ENCODE measurements at regions not wholly inside any gene's neighbourhood (a gene's known extent, or its start where the extent isn't known, plus 50 kb on each side); places are given as distances from the start of the nearest gene placed in this dataset.

- no peak for ATAC-seq (replicated peaks in 1 of 4)
- Mint-ChIP-seq H3K4me1 (no peaks in the 10 kb centered on the region), H3K36me3 (no peaks in the 10 kb centered on the region), H3K4me3 (no peak overlapping the region), H3K27me3 (no peaks in the 10 kb centered on the region), H3K9me3 (peaks cover 0 to 13% (median 8%) of the 10 kb centered on the region in 3 donors), H3K27ac (no peak overlapping the region)
- Histone ChIP-seq H3K4me1 (ENCODE audit: control insufficient read depth in 1 of 2, extremely low read depth in 1 of 2, insufficient read depth in 2 of 2, low read length in 2 of 2) (no peaks in the 10 kb centered on the region), H3K27me3 (replicated peaks in 1 of 2; ENCODE audit: control insufficient read depth in 2 of 2, extremely low read depth in 1 of 2, insufficient read depth in 2 of 2, low read length in 1 of 2) (no peaks in the 10 kb centered on the region), H3K36me3 (ENCODE audit: control insufficient read depth in 2 of 2, extremely low read depth in 1 of 2, insufficient read depth in 1 of 2, low read length in 1 of 2) (no peaks in the 10 kb centered on the region), H3K27ac (ENCODE audit: low read length) (no peak overlapping the region), H3K4me3 (ENCODE audit: control insufficient read depth in 1 of 2, extremely low read depth in 1 of 2, low read length in 1 of 2) (no peak overlapping the region), H3K9me3 (no peaks in the 10 kb centered on the region)
- ChIA-PET CTCF (no interaction called here), POLR2A (no interaction called here)
- no peak for DNase-seq
These were observed 852.0 kb upstream of the EPHA5 start for GRCh38 chr4:66522244-66522643.

- Histone ChIP-seq H3K27me3 (replicated peaks in 1 of 2; ENCODE audit: control insufficient read depth in 2 of 2, extremely low read depth in 1 of 2, insufficient read depth in 2 of 2, low read length in 1 of 2) (no peaks in the 10 kb centered on the region), H3K27ac (ENCODE audit: low read length) (no peak overlapping the region), H3K4me1 (ENCODE audit: control insufficient read depth in 1 of 2, extremely low read depth in 1 of 2, insufficient read depth in 2 of 2, low read length in 2 of 2) (no peaks in the 10 kb centered on the region), H3K4me3 (ENCODE audit: control insufficient read depth in 1 of 2, extremely low read depth in 1 of 2, low read length in 1 of 2) (no peak overlapping the region), H3K9me3 (no peaks in the 10 kb centered on the region), H3K36me3 (ENCODE audit: control insufficient read depth in 2 of 2, extremely low read depth in 1 of 2, insufficient read depth in 1 of 2, low read length in 1 of 2) (no peaks in the 10 kb centered on the region)
- H3K4me3 Mint-ChIP-seq: no peak overlapping the region
- no peaks in the 10 kb centered on the region for H3K27me3 Mint-ChIP-seq
- DNase-seq (no peak), ATAC-seq (replicated peaks in 1 of 4) (no peak)
- no peaks in the 10 kb centered on the region for H3K36me3 Mint-ChIP-seq
- WGBS (ENCODE audit: insufficient coverage): no CpG with 5 or more reads among the region's 2 CpGs
- no peak overlapping the region for H3K27ac Mint-ChIP-seq
- H3K4me1 Mint-ChIP-seq: no peaks in the 10 kb centered on the region
- CTCF ChIA-PET: no interaction called here
- POLR2A ChIA-PET: interaction anchor here in 1 of 2 donors (0.6 kb wide), 1 partner anchor 9 kb away, joined by 4 read pairs; no protein-coding TSS in a partner anchor
- H3K9me3 Mint-ChIP-seq: peaks cover 0 to 14% (median 5%) of the 10 kb centered on the region in 3 donors
These were observed 846.7 kb upstream of the EPHA5 start for GRCh38 chr4:66516940-66517339.

GRCh38 chr4:66506985-66507384, 836.7 kb upstream of the EPHA5 start:
- Histone ChIP-seq H3K36me3 (ENCODE audit: control insufficient read depth in 2 of 2, extremely low read depth in 1 of 2, insufficient read depth in 1 of 2, low read length in 1 of 2) (no peaks in the 10 kb centered on the region), H3K4me1 (ENCODE audit: control insufficient read depth in 1 of 2, extremely low read depth in 1 of 2, insufficient read depth in 2 of 2, low read length in 2 of 2) (no peaks in the 10 kb centered on the region), H3K9me3 (no peaks in the 10 kb centered on the region), H3K27ac (ENCODE audit: low read length) (no peak overlapping the region), H3K27me3 (replicated peaks in 1 of 2; ENCODE audit: control insufficient read depth in 2 of 2, extremely low read depth in 1 of 2, insufficient read depth in 2 of 2, low read length in 1 of 2) (no peaks in the 10 kb centered on the region), H3K4me3 (ENCODE audit: control insufficient read depth in 1 of 2, extremely low read depth in 1 of 2, low read length in 1 of 2) (no peak overlapping the region)
- ChIA-PET CTCF (no interaction called here), POLR2A (no interaction called here)
- ATAC-seq (replicated peaks in 1 of 4) (no peak), DNase-seq (no peak)
- no CpG with 5 or more reads among the region's 2 CpGs for WGBS (ENCODE audit: insufficient coverage)
- Mint-ChIP-seq H3K9me3 (peaks cover 6 to 11% (median 8%) of the 10 kb centered on the region in 3 donors), H3K27me3 (no peaks in the 10 kb centered on the region), H3K4me3 (no peak overlapping the region), H3K4me1 (no peaks in the 10 kb centered on the region), H3K36me3 (no peaks in the 10 kb centered on the region), H3K27ac (no peak overlapping the region)

GRCh38 chr4:66501997-66502396, 831.7 kb upstream of the EPHA5 start:
- Mint-ChIP-seq H3K4me3 (no peak overlapping the region), H3K9me3 (peaks cover 7 to 9% (median 7%) of the 10 kb centered on the region in 3 donors), H3K27ac (no peak overlapping the region), H3K36me3 (no peaks in the 10 kb centered on the region), H3K27me3 (no peaks in the 10 kb centered on the region), H3K4me1 (no peaks in the 10 kb centered on the region)
- Histone ChIP-seq H3K27ac (ENCODE audit: low read length) (no peak overlapping the region), H3K36me3 (ENCODE audit: control insufficient read depth in 2 of 2, extremely low read depth in 1 of 2, insufficient read depth in 1 of 2, low read length in 1 of 2) (no peaks in the 10 kb centered on the region), H3K4me1 (ENCODE audit: control insufficient read depth in 1 of 2, extremely low read depth in 1 of 2, insufficient read depth in 2 of 2, low read length in 2 of 2) (no peaks in the 10 kb centered on the region), H3K27me3 (replicated peaks in 1 of 2; ENCODE audit: control insufficient read depth in 2 of 2, extremely low read depth in 1 of 2, insufficient read depth in 2 of 2, low read length in 1 of 2) (no peaks in the 10 kb centered on the region), H3K4me3 (ENCODE audit: control insufficient read depth in 1 of 2, extremely low read depth in 1 of 2, low read length in 1 of 2) (no peak overlapping the region), H3K9me3 (no peaks in the 10 kb centered on the region)
- DNase-seq (no peak), ATAC-seq (replicated peaks in 1 of 4) (no peak)
- ChIA-PET POLR2A (no interaction called here), CTCF (no interaction called here)
- 88% methylated on average over 1 of the region's 3 CpGs for WGBS (ENCODE audit: insufficient coverage)

GRCh38 chr4:66490729-66491128, 820.4 kb upstream of the EPHA5 start:
- H3K27me3 Mint-ChIP-seq: no peaks in the 10 kb centered on the region
- H3K9me3 Mint-ChIP-seq: peaks cover 7 to 19% (median 10%) of the 10 kb centered on the region in 3 donors
- ATAC-seq (replicated peaks in 1 of 4) (no peak), DNase-seq (no peak)
- Histone ChIP-seq H3K27me3 (replicated peaks in 1 of 2; ENCODE audit: control insufficient read depth in 2 of 2, extremely low read depth in 1 of 2, insufficient read depth in 2 of 2, low read length in 1 of 2) (no peaks in the 10 kb centered on the region), H3K36me3 (ENCODE audit: control insufficient read depth in 2 of 2, extremely low read depth in 1 of 2, insufficient read depth in 1 of 2, low read length in 1 of 2) (no peaks in the 10 kb centered on the region), H3K27ac (ENCODE audit: low read length) (no peak overlapping the region), H3K4me3 (ENCODE audit: control insufficient read depth in 1 of 2, extremely low read depth in 1 of 2, low read length in 1 of 2) (no peak overlapping the region), H3K4me1 (ENCODE audit: control insufficient read depth in 1 of 2, extremely low read depth in 1 of 2, insufficient read depth in 2 of 2, low read length in 2 of 2) (no peaks in the 10 kb centered on the region), H3K9me3 (no peaks in the 10 kb centered on the region)
- ChIA-PET CTCF (interaction anchor here in 1 of 2 donors (0.6 kb wide), 1 partner anchor 74 kb away, joined by 3 read pairs; no protein-coding TSS in a partner anchor), POLR2A (no interaction called here)
- H3K4me3 Mint-ChIP-seq: no peak overlapping the region
- 93% methylated on average over 2 of the region's 2 CpGs for WGBS (ENCODE audit: insufficient coverage)
- H3K36me3 Mint-ChIP-seq: no peaks in the 10 kb centered on the region
- H3K4me1 Mint-ChIP-seq: no peaks in the 10 kb centered on the region
- H3K27ac Mint-ChIP-seq: no peak overlapping the region

- H3K36me3 Mint-ChIP-seq: no peaks in the 10 kb centered on the region
- no peaks in the 10 kb centered on the region for H3K27me3 ChIP-seq (replicated peaks in 1 of 2; ENCODE audit: control insufficient read depth in 2 of 2, extremely low read depth in 1 of 2, insufficient read depth in 2 of 2, low read length in 1 of 2)
- H3K4me1 Mint-ChIP-seq: no peaks in the 10 kb centered on the region
- H3K27ac ChIP-seq (ENCODE audit: low read length): no peak overlapping the region
- H3K27me3 Mint-ChIP-seq: no peaks in the 10 kb centered on the region
- no peak for DNase-seq
- no peak for ATAC-seq (replicated peaks in 1 of 4)
- CTCF ChIA-PET: interaction anchor here in 1 of 2 donors (0.6 kb wide), 1 partner anchor 75 kb away, joined by 3 read pairs; no protein-coding TSS in a partner anchor
- H3K4me3 Mint-ChIP-seq: no peak overlapping the region
- POLR2A ChIA-PET: no interaction called here
- peaks cover 7 to 19% (median 13%) of the 10 kb centered on the region in 3 donors for H3K9me3 Mint-ChIP-seq
- no peaks in the 10 kb centered on the region for H3K36me3 ChIP-seq (ENCODE audit: control insufficient read depth in 2 of 2, extremely low read depth in 1 of 2, insufficient read depth in 1 of 2, low read length in 1 of 2)
- no peaks in the 10 kb centered on the region for H3K9me3 ChIP-seq
- H3K27ac Mint-ChIP-seq: no peak overlapping the region
- no peak overlapping the region for H3K4me3 ChIP-seq (ENCODE audit: control insufficient read depth in 1 of 2, extremely low read depth in 1 of 2, low read length in 1 of 2)
- H3K4me1 ChIP-seq (ENCODE audit: control insufficient read depth in 1 of 2, extremely low read depth in 1 of 2, insufficient read depth in 2 of 2, low read length in 2 of 2): no peaks in the 10 kb centered on the region
- WGBS (ENCODE audit: insufficient coverage): 48% methylated on average over 3 of the region's 5 CpGs
These were observed 819.6 kb upstream of the EPHA5 start for GRCh38 chr4:66489783-66490452.

GRCh38 chr4:66489370-66489769, 819.1 kb upstream of the EPHA5 start:
- Histone ChIP-seq H3K27ac (ENCODE audit: low read length) (no peak overlapping the region), H3K36me3 (ENCODE audit: control insufficient read depth in 2 of 2, extremely low read depth in 1 of 2, insufficient read depth in 1 of 2, low read length in 1 of 2) (no peaks in the 10 kb centered on the region), H3K4me3 (ENCODE audit: control insufficient read depth in 1 of 2, extremely low read depth in 1 of 2, low read length in 1 of 2) (no peak overlapping the region), H3K4me1 (ENCODE audit: control insufficient read depth in 1 of 2, extremely low read depth in 1 of 2, insufficient read depth in 2 of 2, low read length in 2 of 2) (no peaks in the 10 kb centered on the region), H3K9me3 (no peaks in the 10 kb centered on the region), H3K27me3 (replicated peaks in 1 of 2; ENCODE audit: control insufficient read depth in 2 of 2, extremely low read depth in 1 of 2, insufficient read depth in 2 of 2, low read length in 1 of 2) (no peaks in the 10 kb centered on the region)
- CTCF ChIA-PET: no interaction called here
- no peak for ATAC-seq (replicated peaks in 1 of 4)
- Mint-ChIP-seq H3K4me1 (no peaks in the 10 kb centered on the region), H3K27me3 (no peaks in the 10 kb centered on the region), H3K4me3 (no peak overlapping the region), H3K36me3 (no peaks in the 10 kb centered on the region), H3K9me3 (peaks cover 7 to 19% (median 13%) of the 10 kb centered on the region in 3 donors), H3K27ac (no peak overlapping the region)
- DNase-seq: no peak
- POLR2A ChIA-PET: no interaction called here
